ENCODE measurements at regions not wholly inside any gene's neighbourhood (a gene's known extent, or its start where the extent isn't known, plus 50 kb on each side); places are given as distances from the start of the nearest gene placed in this dataset.

DNA sequence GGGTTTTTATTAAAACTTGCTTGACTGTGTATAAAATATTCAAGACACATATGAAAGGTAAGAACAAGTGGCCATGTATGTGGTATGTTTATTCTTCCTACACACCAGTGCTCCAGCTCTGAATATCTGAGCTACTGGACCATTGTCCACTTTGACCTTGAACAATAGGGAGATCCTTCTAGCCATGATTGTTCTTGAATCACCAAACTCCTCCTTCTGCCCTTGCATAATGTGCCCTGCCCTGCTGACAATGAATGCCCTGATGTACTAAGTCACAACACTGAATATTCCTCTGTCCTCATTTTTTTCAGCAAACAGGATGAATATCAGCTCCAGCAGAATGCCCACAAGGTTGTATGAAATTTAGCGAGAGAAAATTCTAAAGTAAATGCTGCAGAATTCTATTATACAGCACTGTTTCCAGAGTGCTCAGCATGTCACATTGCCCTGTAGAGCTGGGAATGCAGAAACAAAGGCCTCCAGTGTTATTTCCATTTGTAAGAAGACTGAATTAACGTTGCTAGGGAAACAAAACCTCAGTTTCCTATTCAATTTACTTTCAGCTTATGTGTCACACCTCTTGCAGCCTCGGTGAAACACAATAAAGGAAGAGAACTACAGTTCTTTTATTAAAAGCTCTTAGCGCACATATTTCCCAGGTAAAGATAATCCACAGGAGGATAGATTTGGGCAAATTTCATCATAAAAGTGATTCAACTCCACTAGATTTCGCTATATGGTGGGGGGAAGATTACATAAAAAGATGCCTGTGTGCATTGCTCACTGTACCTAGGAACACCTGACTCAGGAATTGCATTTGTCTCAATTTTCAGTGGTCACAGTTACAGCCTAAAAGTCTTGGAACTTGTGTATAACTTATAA is 187.4 kb upstream of the ATP1B1 start:
- no peak for DNase-seq (ENCODE audit: low spot score)

DNA sequence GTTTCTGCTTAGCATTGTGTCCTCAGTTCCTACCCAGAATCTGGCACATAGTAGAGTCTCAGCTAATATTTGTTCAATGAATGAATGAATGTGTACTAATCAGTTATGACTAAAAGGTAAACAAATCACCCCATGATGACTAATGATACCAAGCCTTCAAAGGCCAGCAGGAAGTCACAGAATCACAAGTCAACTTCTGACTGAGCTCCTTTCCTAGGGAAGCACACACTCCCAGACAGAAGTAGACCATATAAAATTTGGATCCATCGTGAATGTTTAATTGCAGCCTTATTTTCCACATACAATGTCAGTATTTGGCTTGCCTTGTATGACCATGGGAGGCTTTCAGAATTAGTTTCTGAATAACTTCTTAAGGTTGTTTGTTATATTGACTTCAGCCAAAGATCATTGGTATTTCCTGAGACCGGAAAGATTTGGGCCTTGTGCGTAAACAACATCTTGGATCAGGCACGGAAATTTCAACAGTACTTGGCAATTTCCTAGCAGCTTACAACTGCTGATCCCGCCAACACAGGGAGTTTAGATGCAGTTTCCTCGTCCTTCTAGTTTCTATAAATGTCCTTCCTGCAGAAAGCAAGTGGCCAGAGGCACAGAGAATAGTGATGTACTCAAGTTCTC is 185.9 kb upstream of the ATP1B1 start:
- DNase-seq (ENCODE audit: low spot score) = peak; percentile 51

- no peak for DNase-seq (ENCODE audit: low spot score)
These were observed 184.9 kb upstream of the ATP1B1 start for GRCh38 chr1:168921629-168922028.

DNA sequence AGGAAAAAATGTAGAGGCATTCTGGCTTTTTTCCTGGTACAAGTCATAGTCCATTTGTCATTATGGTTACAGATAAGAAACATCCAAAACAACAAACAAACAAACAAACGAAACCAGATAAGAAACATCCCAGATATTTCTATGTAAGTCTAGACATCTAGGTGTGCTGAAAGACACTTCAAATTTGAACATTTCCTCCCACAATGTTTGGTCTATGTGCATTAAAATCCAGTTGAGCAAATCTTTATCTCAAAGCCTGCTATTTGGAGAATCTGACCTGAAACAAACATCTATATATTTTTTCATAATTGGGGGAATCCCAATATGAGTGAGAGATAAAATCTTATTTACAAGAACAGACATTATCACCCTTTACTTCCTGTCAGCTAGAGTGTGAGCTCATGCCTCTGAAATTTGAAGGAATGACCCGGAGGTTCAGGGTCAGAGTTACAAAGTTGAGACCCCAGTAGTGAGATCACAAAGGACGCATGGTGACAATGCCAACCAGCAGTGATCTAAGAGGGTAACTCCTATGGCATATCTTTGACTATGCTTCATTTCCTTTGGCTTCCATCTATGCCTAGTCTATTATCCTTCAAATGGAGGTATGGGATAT is 182.9 kb upstream of the ATP1B1 start:
- DNase-seq (ENCODE audit: low spot score) = peak; percentile 32

GRCh38 chr1:168924976-168925375 is 181.5 kb upstream of the ATP1B1 start:
- no peak for DNase-seq (ENCODE audit: low spot score)

GRCh38 chr1:168926236-168926635 is 180.3 kb upstream of the ATP1B1 start:
- DNase-seq (ENCODE audit: low spot score) = peak; percentile 52

- peak; percentile 61 for DNase-seq (ENCODE audit: low spot score)
These were observed 174.0 kb upstream of the ATP1B1 start for GRCh38 chr1:168932539-168932938.

- no peak for DNase-seq (ENCODE audit: low spot score)
These were observed 173.2 kb upstream of the ATP1B1 start for GRCh38 chr1:168933141-168933805.

DNA sequence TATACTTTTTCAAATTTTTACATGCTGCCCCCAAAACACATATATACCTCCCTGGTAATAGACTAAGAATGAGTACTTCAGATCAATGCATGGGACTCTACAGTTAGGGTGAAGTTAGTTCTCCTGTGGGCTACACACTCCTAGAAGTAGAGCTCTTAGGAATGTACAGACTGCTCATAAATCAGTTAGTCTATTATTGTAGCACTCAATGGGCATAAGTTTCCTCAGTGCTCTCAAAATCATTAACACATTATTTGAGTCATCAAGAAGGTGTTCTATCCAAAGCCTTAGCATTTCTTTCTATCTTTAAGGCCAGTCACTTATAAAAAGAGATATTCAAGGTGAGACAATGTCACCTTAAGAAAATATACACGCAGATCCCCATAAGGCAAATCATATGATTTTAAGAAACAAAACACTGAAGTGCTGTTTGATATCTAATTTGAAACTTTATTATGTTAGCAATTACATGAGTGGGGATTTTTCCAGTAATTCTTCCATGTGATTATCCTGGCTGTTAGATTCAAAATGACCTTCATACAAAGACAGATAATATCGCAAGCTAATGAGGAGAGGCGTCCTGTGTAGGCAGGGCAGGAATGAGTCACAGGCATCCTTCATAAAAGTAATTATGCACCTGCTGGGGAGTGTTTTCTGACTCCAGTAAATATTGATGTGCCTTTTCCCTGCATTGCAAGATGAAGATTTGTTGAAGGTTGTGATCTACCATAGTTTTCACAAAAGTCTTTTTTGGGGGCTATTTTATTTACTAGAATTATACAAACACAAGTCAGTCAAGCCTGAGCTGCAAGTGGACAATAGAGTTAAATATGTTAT is 167.2 kb upstream of the ATP1B1 start:
- DNase-seq (ENCODE audit: low spot score) = peak; percentile 38

DNA sequence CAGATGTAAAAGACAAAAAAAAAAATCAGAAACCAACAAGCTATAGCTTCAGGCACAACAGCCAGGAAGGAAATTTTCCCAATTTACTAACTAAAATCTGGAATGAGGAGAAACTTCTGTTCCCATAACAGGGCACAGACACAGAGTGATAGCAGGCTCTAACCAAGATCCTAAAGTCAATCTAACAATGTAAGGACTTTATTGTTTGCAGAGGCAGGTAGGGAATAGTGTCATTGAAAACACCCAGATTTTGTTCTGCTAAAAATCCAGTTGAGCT is 166.6 kb upstream of the ATP1B1 start:
- no peak for DNase-seq (ENCODE audit: low spot score)

DNA sequence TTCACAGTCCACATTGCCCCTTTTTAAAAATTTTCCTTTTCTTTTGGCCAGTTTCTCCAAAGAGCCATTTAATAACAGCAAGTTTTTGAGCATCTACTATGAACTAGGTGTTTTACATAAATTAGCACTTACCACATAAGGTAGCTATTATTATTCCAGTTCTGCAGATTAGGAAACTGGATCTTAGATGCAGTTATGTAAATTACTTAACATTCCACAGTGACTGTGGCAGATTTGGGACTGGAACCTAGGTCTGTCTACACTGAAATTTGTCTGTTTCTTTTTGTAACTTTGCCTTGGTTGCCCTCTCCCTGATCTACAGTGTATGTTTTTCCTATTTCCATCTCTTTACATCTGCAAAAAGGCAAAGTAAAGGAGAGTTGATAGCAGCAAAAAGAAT is 164.8 kb upstream of the ATP1B1 start:
- no peak for DNase-seq (ENCODE audit: low spot score)

- no peak for DNase-seq (ENCODE audit: low spot score)
These were observed 164.3 kb upstream of the ATP1B1 start for GRCh38 chr1:168942165-168942564.

- DNase-seq (ENCODE audit: low spot score) = no peak
These were observed 160.6 kb upstream of the ATP1B1 start for GRCh38 chr1:168945870-168946269.

GRCh38 chr1:168947041-168947440 is 159.4 kb upstream of the ATP1B1 start:
- no peak for DNase-seq (ENCODE audit: low spot score)

DNA sequence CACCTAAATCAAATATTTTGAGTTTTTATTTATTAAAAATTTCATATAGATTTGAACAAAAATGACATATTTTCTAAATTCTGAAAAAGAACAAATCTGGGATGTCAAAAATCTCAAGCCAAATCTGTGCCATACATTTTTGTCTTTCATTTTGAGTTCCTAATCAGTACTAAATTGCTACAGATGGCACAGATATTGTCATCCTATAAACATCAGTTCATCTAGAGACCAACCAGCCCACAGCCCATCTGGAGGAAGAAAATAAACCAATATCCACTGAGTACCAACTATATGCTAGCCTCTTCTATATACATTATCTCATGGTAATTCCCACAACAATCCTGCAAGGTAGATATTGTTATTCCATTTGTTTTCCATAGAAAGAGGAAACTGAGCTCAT is 156.8 kb upstream of the ATP1B1 start:
- no peak for DNase-seq (ENCODE audit: low spot score)

DNA sequence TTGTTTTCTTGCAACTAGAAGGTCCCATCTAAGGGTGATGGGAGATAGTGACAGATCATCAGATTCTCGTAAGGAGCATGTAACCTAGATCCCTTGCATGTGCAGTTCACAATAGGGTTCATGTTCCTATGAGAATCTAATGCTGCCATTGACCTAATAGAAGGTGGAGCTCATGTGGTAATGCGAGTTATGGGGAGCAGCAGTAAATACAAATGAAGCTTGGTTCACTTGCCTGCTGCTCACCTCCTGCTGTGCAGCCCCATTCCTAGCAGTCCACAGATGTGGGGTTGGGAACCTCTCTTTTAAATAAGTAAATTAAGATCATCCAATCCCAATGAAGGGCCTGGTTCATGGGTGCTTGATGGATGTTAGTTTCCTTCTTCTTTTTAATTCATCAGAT is 148.7 kb upstream of the ATP1B1 start:
- DNase-seq (ENCODE audit: low spot score) = no peak

GRCh38 chr1:168958562-168959289 is 147.8 kb upstream of the ATP1B1 start:
- no peak for DNase-seq (ENCODE audit: low spot score)

GRCh38 chr1:168959382-168959781 is 147.1 kb upstream of the ATP1B1 start:
- DNase-seq (ENCODE audit: low spot score) = no peak

DNA sequence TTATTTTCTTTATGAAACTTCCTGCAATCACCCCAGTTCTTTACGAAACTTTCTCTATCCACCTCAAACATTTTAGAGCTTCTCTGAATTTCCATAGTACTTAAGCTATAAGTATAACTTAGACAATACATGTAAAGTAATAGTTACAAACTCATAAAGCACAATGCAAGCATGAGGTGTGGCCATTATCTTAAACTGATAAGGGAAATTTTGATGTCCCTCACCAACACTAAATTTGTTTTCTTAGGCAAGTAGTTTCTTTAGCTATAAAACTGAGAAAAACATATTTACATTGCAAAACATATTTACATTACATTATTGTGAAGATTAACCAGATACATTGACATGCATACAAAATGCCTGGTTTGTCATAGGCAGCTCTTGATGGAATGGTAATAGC is 146.4 kb upstream of the ATP1B1 start:
- no peak for DNase-seq (ENCODE audit: low spot score)

DNA sequence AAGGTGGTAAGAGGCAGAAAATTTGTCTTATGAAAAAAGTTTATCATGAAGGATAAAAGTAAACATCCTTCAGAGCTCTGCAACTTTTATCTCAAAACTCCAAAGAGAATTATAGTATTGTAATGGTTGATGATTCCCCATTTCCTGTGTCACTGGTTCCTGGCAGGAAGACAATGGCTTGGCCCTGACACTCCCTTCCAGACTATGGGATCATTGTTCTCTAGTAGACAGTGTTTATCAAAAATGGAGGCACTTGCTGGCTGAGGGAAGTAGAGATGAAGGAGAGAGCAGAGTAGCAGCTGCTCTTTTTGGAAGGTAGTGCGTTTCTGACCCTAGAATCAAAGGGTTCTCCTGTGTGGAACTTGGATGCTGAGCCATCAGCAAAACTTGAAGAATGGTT is 145.9 kb upstream of the ATP1B1 start:
- peak; percentile 38 for DNase-seq (ENCODE audit: low spot score)

GRCh38 chr1:168963601-168964000 is 142.9 kb upstream of the ATP1B1 start:
- DNase-seq (ENCODE audit: low spot score) = no peak

All from A172 (cell line).